GM12872 (cell line): ENCODE measurements at regions not wholly inside any gene's neighbourhood (a gene's known extent, or its start where the extent isn't known, plus 50 kb on each side); places are given as distances from the start of the nearest gene placed in this dataset.

ENCODE experiments used
- CTCF ChIP-seq: IDR thresholded peaks from 3 replicates; pipeline ENCODE4 v1.5.1; 2011; ENCODE audit warnings: low read depth, mild to moderate bottlenecking, low read length, moderate library complexity; ENCODE audit not compliant: insufficient read depth

DNA sequence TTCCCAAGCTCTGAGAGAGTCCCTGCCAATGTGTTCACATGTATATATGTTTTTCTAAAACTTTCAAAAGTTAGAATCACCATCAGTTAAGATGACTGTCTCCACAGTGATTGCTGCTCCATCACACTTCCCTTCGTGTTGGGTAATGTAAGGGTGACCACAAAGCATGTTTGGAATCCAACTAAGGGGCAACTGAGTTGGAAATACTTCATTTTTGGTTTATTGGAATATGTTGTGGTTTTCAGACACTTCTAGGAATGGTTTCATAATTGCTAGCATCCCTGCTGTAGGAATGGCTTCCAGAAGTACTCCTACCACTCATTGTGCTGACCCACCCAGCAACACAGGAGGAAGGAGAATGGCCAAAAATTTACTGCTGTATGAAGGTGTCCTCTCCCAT lies 212.5 kb upstream of the GULP1 start:
- no peak for TF ChIP-seq CTCF

DNA sequence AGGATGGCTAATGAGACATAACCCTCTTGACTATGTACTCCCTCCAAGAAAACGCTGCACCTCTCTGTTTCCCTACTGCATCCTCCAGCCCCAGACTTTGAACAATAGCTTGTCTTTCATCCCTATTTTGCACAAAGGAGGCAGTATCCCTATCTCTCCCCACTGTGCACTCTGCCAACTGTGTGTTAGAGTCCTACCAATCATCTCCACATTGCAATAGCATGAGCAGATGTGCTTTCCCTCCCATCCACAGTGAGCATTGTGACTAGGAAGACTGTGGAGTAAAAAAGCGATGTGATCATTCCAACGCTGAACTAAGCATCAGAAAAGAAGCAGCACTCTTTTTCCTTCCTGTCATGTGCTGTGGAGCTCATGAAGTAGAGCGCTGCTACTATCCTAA lies 206.3 kb upstream of the GULP1 start:
- no peak for TF ChIP-seq CTCF

DNA sequence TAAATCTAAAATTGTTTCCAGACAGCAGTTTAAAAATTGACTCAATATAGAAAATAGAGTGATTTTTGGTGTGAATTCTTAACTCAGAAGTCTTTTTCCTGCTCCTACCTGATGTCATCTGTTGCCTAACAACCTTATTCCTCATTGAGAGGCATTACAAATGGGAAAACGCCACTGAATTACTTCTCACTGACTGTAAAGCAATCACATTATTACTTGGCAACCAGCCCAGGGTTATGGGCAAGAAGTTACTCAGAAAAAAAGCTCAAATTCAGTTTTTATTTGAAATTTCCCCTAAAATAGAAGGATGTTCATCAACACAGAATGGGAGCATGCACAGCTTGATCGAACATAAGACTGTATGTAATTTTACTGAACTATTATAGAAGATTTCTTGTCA lies 201.8 kb upstream of the GULP1 start:
- no peak for TF ChIP-seq CTCF

- no peak for TF ChIP-seq CTCF
Measured at GRCh38 chr2:188091220-188091619, 200.5 kb upstream of the GULP1 start.

DNA sequence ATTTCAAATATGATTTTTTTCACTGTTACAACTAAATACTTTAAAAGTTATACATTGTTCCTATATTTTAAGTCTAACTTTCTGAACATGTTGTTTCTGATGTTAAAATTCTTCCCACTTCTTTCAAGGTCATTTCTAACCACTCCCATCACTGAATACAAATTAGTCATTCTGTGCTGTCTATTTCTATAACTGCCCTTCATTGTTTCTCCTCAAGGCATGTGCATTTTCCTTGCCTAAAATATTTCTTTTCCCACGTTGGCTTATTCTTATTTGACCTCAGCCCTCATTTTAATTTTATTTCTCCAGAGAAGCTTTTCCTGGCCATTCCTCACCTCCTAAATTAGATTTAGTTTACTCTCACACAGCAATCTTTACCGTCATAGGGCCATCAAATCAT lies 198.9 kb upstream of the GULP1 start:
- no peak for TF ChIP-seq CTCF

DNA sequence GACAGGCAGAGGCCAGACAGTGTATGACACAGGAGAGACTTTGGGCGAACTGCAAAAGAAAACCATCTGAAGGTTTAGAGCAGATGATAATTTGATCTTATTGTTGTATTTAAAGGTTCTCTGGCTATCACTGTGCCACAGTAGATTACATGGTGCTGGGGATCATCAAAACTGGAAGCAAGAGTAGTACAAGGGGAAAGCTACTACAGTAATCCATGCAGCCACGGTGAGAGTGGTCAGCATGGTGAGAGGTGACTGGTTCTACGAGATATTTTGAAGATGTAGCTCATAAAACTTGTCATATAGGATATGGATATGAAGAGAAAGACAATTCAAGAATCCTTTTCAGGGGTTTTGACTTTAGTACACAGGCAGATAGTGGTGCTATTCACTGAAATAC lies 194.8 kb upstream of the GULP1 start:
- no peak for TF ChIP-seq CTCF

DNA sequence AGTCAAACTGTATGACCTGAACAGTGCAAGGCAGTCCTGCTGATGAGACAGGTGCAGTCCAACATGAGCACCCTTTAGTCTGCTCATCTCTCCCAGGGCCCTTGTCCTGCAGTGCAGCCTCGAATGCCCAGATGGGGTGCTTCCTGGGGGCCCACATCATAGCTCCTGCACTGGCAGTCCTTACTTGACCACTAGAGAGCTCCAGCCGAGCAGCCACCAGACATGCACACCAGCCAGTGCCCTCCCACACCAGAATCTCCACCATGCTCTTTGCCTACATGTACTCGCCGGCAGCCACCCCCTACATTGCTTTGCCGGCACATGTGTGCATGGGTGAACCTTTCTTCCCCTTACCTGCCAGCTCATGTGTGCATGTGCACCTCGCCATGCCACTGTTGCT lies 188.8 kb upstream of the GULP1 start:
- TF ChIP-seq CTCF, result no peak

DNA sequence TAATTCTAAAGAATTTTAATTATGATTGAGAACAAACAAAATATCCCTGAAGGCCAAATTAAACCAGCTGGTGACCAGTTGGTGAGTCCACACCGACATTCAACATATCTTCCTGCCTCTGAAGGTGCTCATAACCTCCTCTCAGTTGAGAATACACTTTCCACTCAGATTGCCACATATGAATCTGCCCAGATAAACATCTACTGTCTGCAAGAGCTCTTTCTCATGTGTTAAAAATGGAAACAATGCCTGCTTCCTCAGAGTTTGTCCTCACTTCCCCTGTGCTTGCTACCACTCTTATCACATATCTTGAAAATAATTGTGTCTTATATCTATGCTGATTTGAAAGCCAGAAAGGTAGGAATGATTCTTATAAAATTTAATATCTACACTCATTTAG lies 177.7 kb upstream of the GULP1 start:
- TF ChIP-seq CTCF, result no peak
